Uterus (tissue), 2 donors: ENCODE measurements at regions not wholly inside any gene's neighbourhood (a gene's known extent, or its start where the extent isn't known, plus 50 kb on each side); places are given as distances from the start of the nearest gene placed in this dataset.

ENCODE experiments used
- CTCF ChIP-seq, 4 experiments: fragments of 200-600 bp in 2 of 4; fragments of 450-650 bp in 2 of 4; sonication (generic) in 2 of 4; IDR thresholded peaks; one replicate each; pipeline ENCODE4 v1.5.1; 2016 to 2019; ENCODE audit warnings: antibody characterized with exemption in 4 of 4, mild to moderate bottlenecking in 2 of 4, moderate library complexity in 1 of 4
- POLR2A ChIP-seq, 2 donors: fragments of 450-650 bp; IDR thresholded peaks; one replicate each; pipeline ENCODE4 v1.6.1; 2016; ENCODE audit warnings: antibody characterized with exemption in 2 of 2, mild to moderate bottlenecking in 1 of 2, moderate library complexity in 1 of 2

DNA sequence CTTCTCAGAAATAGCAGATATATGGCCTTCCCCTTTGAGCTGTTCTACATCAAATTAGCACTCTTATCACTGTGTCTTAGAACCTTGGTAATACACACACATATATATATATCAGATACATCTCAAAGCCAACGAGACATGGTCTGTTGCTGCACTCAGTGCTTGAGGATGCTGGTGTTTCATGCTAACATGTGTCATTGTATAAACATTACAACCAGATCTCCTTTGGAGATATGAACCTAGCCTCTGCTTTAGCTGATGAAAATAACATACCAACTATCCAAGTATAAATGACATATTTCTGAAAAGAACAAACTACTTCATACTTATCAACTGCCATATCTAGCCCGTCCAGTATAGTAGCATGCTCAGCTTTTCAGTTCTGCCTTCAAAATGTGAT lies 226.7 kb upstream of the HNRNPA3 start:
- TF ChIP-seq CTCF (IDR thresholded peaks at IDR 0.05), result no peak
- no peak for TF ChIP-seq POLR2A (IDR thresholded peaks at IDR 0.05)
